ENCODE measurements at regions not wholly inside any gene's neighbourhood (a gene's known extent, or its start where the extent isn't known, plus 50 kb on each side); places are given as distances from the start of the nearest gene placed in this dataset.

DNA sequence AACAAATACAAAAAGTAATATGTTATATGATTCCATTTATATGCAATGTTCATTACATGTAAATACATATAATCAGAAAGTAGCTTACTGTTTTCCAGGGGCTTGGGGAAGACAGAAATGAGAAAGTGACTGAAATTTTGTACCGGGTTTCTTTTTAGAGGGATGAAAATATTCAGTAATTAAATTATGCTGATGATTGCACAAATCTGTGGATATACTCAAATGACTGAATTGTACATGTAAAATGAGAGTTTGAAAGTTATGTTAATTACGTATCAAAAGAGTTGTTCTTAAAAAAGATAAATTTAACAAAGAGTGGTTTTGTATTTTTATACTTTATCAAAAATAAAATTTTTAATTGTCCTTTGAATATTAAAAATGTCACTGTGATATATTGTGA lies 856.3 kb downstream of the DSC3 start:
- Mint-ChIP-seq H3K27ac (no peak overlapping the region), H3K36me3 (ENCODE audit: low read depth) (no peaks in the 10 kb centered on the region), H3K4me3 (no peak overlapping the region), H3K27me3 (no peaks in the 10 kb centered on the region), H3K4me1 (no peaks in the 10 kb centered on the region), H3K9me3 (peaks cover 6% of the 10 kb centered on the region)
- intact Hi-C loops (cut with micrococcal nuclease), result no loop called here
- POLR2A ChIA-PET, result no interaction called here
- CTCF ChIA-PET, result no interaction called here
- TF ChIP-seq, protein P1, sequence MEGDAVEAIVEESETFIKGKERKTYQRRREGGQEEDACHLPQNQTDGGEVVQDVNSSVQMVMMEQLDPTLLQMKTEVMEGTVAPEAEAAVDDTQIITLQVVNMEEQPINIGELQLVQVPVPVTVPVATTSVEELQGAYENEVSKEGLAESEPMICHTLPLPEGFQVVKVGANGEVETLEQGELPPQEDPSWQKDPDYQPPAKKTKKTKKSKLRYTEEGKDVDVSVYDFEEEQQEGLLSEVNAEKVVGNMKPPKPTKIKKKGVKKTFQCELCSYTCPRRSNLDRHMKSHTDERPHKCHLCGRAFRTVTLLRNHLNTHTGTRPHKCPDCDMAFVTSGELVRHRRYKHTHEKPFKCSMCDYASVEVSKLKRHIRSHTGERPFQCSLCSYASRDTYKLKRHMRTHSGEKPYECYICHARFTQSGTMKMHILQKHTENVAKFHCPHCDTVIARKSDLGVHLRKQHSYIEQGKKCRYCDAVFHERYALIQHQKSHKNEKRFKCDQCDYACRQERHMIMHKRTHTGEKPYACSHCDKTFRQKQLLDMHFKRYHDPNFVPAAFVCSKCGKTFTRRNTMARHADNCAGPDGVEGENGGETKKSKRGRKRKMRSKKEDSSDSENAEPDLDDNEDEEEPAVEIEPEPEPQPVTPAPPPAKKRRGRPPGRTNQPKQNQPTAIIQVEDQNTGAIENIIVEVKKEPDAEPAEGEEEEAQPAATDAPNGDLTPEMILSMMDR (IDR thresholded peaks at IDR 0.05), result no peak
- DNase-seq, result no peak
- no peak for ATAC-seq (ENCODE audit: low read depth)

DNA sequence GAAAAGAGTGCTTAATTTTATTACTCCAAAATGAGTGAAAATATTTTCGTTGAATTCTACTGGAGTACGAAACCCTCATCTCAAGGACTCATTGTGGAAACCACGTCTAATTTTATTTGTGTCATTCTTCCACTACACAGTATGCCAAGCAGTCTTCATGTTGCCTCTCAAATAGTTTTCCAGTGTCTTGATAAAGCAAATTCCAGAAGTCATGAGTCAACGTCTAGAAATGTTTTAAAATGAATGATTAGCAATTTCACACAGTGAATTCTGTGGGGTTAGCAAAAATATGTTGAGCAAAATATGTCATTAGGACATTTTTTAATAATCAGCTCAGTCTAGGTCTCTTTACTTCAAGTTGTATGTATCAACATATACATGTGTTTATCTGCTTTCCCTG lies 865.5 kb downstream of the DSC3 start:
- ATAC-seq (ENCODE audit: low read depth), result no peak
- no peaks in the 10 kb centered on the region for H3K36me3 Mint-ChIP-seq (ENCODE audit: low read depth)
- TF ChIP-seq, protein P1 (IDR thresholded peaks at IDR 0.05), result no peak
- H3K4me1 Mint-ChIP-seq, result no peaks in the 10 kb centered on the region
- H3K9me3 Mint-ChIP-seq, result peaks cover 3% of the 10 kb centered on the region
- ChIA-PET CTCF (no interaction called here), POLR2A (no interaction called here)
- H3K27me3 Mint-ChIP-seq, result no peaks in the 10 kb centered on the region
- no peak overlapping the region for H3K27ac Mint-ChIP-seq
- DNase-seq, result no peak
- no peak overlapping the region for H3K4me3 Mint-ChIP-seq
- intact Hi-C loops (cut with micrococcal nuclease), result no loop called here

DNA sequence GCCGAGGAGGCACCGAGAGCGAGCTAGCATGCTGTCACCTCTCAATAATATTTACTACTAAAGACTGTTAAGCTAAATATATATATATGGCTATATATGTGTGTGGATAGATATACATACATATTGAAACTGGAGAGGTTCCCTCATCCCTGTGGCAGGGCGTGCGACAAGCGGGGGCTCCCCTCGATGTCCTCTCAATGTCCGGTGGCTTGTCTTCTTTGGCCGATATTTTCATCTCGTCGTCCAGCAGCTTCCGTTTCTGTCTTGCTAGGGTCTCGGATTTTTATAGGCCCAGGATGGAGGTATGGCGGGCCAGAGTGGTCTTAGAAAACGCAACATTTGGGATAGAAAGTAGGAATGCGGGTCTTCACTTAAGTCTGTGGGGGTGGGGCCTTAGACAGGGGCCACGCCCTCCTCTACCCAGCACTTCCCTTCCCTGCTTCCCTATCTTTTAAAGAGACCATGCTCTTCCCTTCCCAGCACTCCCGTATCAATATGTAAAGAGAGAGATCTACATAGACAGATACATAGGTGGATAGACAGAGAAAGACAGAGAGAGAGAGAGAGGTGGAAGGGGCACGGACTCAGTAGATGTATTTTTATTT lies 866.8 kb downstream of the DSC3 start:
- Mint-ChIP-seq H3K4me1 (no peaks in the 10 kb centered on the region), H3K36me3 (ENCODE audit: low read depth) (no peaks in the 10 kb centered on the region), H3K9me3 (peaks cover 3% of the 10 kb centered on the region), H3K27ac (no peak overlapping the region), H3K27me3 (no peaks in the 10 kb centered on the region), H3K4me3 (no peak overlapping the region)
- DNase-seq (no peak), ATAC-seq (ENCODE audit: low read depth) (no peak)
- intact Hi-C loops (cut with micrococcal nuclease), result no loop called here
- POLR2A ChIA-PET, result no interaction called here
- CTCF ChIA-PET, result no interaction called here
- TF ChIP-seq, protein P1 (IDR thresholded peaks at IDR 0.05), result no peak

DNA sequence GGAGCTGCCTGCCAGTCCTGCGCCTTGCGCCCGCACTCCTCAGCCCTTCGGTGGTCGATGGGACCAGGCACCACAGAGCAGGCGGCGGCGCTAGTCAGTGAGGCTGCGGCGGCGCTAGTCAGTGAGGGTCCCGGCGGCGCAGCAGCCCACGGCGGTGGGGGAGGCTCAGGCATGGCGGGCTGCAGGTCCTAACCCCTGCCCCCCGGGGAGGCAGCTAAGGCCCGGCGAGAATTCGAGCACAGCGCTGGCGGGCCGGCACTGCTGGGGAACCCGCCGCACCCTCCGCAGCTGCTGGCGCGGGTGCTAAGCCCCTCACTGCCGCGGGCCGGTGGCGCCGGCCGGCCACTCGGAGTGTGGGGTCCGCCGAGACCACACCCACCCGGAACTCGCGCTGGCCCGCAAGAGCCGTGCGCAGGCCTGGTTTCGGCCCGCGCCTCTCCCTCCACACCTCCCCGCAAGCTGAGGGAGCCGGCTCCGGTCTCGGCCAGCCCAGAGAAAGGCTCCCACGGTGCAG lies 867.4 kb downstream of the DSC3 start:
- CTCF ChIA-PET, result no interaction called here
- POLR2A ChIA-PET, result no interaction called here
- H3K9me3 Mint-ChIP-seq, result peaks cover 3% of the 10 kb centered on the region
- DNase-seq, result no peak
- TF ChIP-seq, protein P1 (IDR thresholded peaks at IDR 0.05), result no peak
- intact Hi-C loops (cut with micrococcal nuclease), result no loop called here
- ATAC-seq (ENCODE audit: low read depth), result no peak
- H3K27me3 Mint-ChIP-seq, result no peaks in the 10 kb centered on the region
- no peak overlapping the region for H3K4me3 Mint-ChIP-seq
- no peaks in the 10 kb centered on the region for H3K4me1 Mint-ChIP-seq
- H3K27ac Mint-ChIP-seq, result no peak overlapping the region
- no peaks in the 10 kb centered on the region for H3K36me3 Mint-ChIP-seq (ENCODE audit: low read depth)

DNA sequence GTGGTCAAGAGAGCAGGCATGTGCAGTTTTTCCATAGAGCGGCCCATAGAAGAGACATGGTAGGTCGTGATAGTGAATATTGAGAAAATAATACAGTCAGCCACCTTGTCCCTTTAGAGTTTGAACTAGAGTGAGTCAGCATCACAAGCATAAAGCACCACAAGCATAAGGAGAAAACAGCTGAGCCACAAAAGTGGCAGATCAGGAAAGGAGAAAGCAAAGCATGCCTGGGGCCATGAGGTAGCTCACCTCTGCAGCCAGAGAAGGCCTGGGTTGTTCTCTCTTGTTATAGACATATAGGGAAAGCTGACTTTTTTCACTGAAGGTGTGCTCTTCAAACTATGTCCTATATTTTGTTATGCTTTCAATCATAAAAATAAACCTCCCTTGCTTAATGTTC lies 879.0 kb downstream of the DSC3 start:
- H3K36me3 Mint-ChIP-seq (ENCODE audit: low read depth), result no peaks in the 10 kb centered on the region
- no peak overlapping the region for H3K27ac Mint-ChIP-seq
- POLR2A ChIA-PET, result no interaction called here
- H3K4me3 Mint-ChIP-seq, result no peak overlapping the region
- no peaks in the 10 kb centered on the region for H3K27me3 Mint-ChIP-seq
- TF ChIP-seq, protein P1 (IDR thresholded peaks at IDR 0.05), result no peak
- no peaks in the 10 kb centered on the region for H3K4me1 Mint-ChIP-seq
- H3K9me3 Mint-ChIP-seq, result peaks cover 2% of the 10 kb centered on the region
- intact Hi-C loops (cut with micrococcal nuclease), result no loop called here
- DNase-seq, result no peak
- no peak for ATAC-seq (ENCODE audit: low read depth)
- CTCF ChIA-PET, result no interaction called here
